ENCODE measurements at regions not wholly inside any gene's neighbourhood (a gene's known extent, or its start where the extent isn't known, plus 50 kb on each side); places are given as distances from the start of the nearest gene placed in this dataset.
"Not testable (repeated sequence)": the region's sequence is repeated elsewhere in the genome, so short reads cannot be mapped to it uniquely, and the experiment has no call there.

DNA sequence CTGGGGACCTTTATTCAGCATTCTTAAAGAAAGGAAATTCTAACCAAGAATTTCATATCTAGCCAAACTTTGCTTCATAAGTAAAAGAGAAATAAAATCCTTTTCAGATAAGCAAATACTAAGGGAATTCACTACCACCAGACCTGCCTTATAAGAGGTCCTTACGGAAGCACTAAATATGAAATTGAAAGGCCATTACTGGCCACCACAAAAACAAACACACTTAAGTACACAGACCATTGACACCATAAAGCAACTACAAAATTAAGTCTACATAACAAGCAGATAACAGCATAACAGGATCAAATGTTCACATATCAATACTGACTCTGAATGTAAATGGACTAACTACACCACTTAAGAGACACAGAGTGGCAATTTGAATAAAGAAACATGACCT is 361.4 kb upstream of the POU5F2 start:
- no peak for TF ChIP-seq CTCF (IDR thresholded peaks at IDR 0.05; ENCODE audit: insufficient read depth, low read depth, low read length)
- H3K4me3 ChIP-seq (ENCODE audit: low read depth, low read length) = no peak overlapping the region
- DNase-seq (ENCODE audit: low read depth) = no peak

DNA sequence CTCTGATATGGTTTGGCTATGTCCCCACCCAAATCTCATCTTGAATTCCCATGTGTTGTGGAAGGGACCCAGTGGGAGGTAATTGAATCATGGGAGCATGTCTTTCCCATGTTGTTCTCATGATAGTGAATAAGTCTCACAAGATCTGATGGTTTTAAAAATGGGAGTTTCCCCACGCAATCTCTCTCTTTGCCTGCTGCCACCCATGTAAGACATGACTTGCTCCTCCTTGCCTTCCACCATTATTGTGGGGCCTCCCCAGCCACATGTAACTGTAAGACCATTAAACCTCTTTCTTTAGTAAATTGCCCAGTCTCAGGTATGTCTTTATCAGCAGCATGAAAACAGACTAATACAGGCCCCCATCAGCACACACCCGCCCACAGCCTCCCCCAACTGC is 356.0 kb upstream of the POU5F2 start:
- H3K4me3 ChIP-seq (ENCODE audit: low read depth, low read length); DNase-seq (ENCODE audit: low read depth): not testable (repeated sequence)

DNA sequence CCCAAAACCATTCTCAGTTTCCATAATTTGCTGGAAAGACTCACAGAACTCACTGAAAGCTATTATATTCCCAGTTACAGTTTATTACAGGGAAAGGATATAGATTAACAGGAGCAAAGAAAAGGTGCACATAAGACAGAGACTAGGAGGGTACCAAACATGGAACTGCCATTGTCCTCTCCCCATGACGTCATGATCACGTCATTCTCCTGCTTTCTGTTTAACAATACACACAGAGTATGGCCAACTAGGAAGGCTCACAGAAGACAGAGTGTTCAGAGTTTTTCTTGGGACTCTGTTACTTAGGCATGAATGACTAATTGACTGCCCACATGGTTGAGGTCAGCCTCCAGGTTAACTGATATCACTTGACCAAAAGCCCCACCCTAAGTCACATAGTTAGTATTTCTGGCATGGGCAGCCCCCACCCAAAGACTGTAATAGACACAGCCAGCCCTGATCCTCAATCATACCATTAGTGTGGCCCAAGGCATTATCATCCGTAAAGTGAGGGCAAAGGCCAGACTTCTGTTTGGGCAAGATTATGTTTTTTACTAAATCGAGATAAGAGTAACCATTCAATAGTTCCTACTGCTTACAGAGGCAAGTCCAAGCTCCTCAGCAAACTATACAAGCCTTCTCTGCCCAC is 353.5 kb upstream of the POU5F2 start:
- TF ChIP-seq CTCF (IDR thresholded peaks at IDR 0.05; ENCODE audit: insufficient read depth, low read depth, low read length) = no peak
- DNase-seq (ENCODE audit: low read depth) = no peak
- H3K4me3 ChIP-seq (ENCODE audit: low read depth, low read length) = no peak overlapping the region

- no peak for TF ChIP-seq CTCF (IDR thresholded peaks at IDR 0.05; ENCODE audit: insufficient read depth, low read depth, low read length)
- no peak overlapping the region for H3K4me3 ChIP-seq (ENCODE audit: low read depth, low read length)
- DNase-seq (ENCODE audit: low read depth) = no peak
Observed at GRCh38 chr5:94093300-94093699, 351.9 kb upstream of the POU5F2 start.

GRCh38 chr5:94086635-94087034 is 345.2 kb upstream of the POU5F2 start:
- DNase-seq (ENCODE audit: low read depth) = peak; percentile 12
- not testable (repeated sequence) for H3K4me3 ChIP-seq (ENCODE audit: low read depth, low read length)
- peak; percentile 40 for TF ChIP-seq CTCF (IDR thresholded peaks at IDR 0.05; ENCODE audit: insufficient read depth, low read depth, low read length)

- H3K4me3 ChIP-seq (ENCODE audit: low read depth, low read length) = no peak overlapping the region
- DNase-seq (ENCODE audit: low read depth) = no peak
- TF ChIP-seq CTCF (IDR thresholded peaks at IDR 0.05; ENCODE audit: insufficient read depth, low read depth, low read length) = no peak
Observed at GRCh38 chr5:94086194-94086593, 344.8 kb upstream of the POU5F2 start.

DNA sequence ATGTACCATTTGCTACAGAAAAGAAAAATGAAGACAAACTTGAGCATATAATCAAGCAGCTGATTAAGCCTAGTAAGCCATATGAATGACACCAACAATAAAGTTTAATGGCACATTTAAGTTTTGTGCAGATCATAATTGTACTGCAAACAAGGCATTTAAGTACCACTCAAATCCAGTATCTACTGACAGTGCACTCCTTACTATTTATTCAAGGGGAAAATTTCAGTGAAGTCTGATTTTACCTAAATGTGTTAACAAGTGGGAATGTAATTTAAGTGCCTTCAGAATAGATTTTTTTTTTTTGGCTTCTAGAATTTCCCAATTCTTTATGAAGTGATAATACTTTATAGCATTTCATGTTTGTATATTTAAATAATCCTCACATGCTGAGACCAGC is 341.0 kb upstream of the POU5F2 start:
- no peak for DNase-seq (ENCODE audit: low read depth)
- H3K4me3 ChIP-seq (ENCODE audit: low read depth, low read length) = no peak overlapping the region
- no peak for TF ChIP-seq CTCF (IDR thresholded peaks at IDR 0.05; ENCODE audit: insufficient read depth, low read depth, low read length)
